ENCODE measurements at regions not wholly inside any gene's neighbourhood (a gene's known extent, or its start where the extent isn't known, plus 50 kb on each side); places are given as distances from the start of the nearest gene placed in this dataset.

DNA sequence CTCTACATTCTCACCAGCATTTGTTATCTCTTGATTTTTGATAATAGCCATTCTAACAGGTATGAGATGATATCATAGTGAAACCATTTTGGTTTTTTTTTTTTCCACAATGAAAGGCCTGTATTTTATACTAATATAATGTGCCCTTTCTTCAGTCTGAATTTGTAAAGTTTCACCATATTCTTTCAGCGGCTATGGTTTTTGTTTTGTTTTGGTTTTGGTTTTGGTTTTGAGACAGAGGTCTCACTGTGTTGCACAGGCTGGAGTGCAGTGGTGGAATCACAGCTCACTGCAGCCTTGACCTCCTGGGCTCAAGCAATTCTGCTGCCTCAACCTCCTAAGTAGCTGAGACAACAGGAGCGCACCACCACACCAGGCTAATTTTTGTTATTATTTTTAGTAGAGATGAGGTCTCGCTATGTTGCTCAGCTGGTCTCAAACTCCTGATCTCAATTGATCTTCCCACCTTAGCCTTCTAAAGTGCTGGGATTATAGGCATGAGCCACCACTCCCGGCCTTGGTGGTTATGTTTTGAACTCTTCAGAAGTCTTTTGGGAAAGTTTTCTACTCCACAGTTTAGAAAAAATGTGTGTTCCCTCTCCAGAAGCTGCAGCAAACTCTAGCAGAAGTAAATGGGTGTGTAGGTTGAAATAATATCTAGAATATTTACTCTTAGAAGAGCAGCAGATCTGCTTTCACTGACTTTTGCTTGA lies 110.2 kb upstream of the UMPS start:
- Histone ChIP-seq H3K4me1 (peaks cover 0 to 33% of the 10 kb centered on the region in 2 donors), H3K9me3 (no peaks in the 10 kb centered on the region), H3K4me3 (no peak overlapping the region), H3K27ac (peak overlapping the region; percentile 38 to 50), H3K36me3 (no peaks in the 10 kb centered on the region), H3K27me3 (no peaks in the 10 kb centered on the region)
- DNase-seq (ENCODE audit: low spot score), result no peak
- TF ChIP-seq CTCF (IDR thresholded peaks at IDR 0.05), result no peak

DNA sequence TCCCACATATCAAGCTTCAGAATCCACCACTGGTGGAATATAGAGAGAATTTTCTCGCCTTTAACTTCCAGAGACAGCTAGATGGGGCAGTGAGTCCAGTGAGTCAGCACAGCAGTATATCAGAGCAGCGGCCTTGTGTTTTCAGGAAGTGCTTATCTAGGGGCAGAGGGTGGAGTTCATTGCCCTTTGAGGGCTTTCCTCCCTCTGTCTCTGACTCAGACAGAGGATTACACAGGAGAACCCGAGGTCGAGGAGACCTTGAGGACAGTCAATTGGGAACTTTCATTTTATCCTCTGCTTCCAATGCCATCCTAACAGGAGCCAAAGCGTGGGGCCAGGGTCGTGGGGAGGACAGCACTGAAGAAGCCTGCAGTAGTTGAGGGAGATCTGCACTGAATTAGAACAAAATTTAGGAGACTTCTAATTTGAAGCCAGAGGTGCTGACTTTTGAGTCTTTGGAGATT lies 109.6 kb upstream of the UMPS start:
- peak overlapping the region; percentile 38 to 50 for H3K27ac ChIP-seq
- no peak for DNase-seq (ENCODE audit: low spot score)
- TF ChIP-seq CTCF (IDR thresholded peaks at IDR 0.05), result peak in 1 of 2 donors; percentile 41
- H3K36me3 ChIP-seq, result no peaks in the 10 kb centered on the region
- H3K4me3 ChIP-seq, result no peak overlapping the region
- no peaks in the 10 kb centered on the region for H3K27me3 ChIP-seq
- peaks cover 0 to 31% of the 10 kb centered on the region in 2 donors for H3K4me1 ChIP-seq
- H3K9me3 ChIP-seq, result no peaks in the 10 kb centered on the region

DNA sequence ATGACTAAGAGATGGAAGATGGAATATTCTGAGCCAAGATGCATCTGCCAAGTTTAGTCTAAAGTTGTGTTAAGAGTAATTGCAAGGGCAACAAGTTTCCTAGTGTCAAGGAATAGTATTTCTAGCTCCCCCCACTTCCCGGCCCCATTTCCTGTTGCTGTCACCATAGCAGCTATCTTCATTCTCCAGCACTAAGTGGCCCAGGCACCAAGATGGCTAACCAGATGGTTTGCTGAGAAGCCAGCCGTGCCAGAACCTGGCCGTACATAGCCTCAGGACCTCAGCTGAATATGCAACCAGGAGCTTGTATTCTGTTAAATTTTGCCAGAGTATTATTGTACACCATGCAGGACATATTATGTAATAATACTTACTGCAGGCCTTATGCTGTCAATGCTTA lies 108.8 kb upstream of the UMPS start:
- no peaks in the 10 kb centered on the region for H3K36me3 ChIP-seq
- TF ChIP-seq CTCF (IDR thresholded peaks at IDR 0.05), result no peak
- H3K4me1 ChIP-seq, result peaks cover 0 to 22% of the 10 kb centered on the region in 2 donors
- no peaks in the 10 kb centered on the region for H3K27me3 ChIP-seq
- H3K27ac ChIP-seq, result peak overlapping the region in 1 of 2 donors; percentile 50
- DNase-seq (ENCODE audit: low spot score), result no peak
- no peak overlapping the region for H3K4me3 ChIP-seq
- H3K9me3 ChIP-seq, result no peaks in the 10 kb centered on the region

- H3K27ac ChIP-seq, result no peak overlapping the region
- no peaks in the 10 kb centered on the region for H3K36me3 ChIP-seq
- peaks cover 0 to 24% of the 10 kb centered on the region in 2 donors for H3K4me1 ChIP-seq
- no peak for TF ChIP-seq CTCF (IDR thresholded peaks at IDR 0.05)
- no peaks in the 10 kb centered on the region for H3K27me3 ChIP-seq
- H3K4me3 ChIP-seq, result no peak overlapping the region
- no peak for DNase-seq (ENCODE audit: low spot score)
- no peaks in the 10 kb centered on the region for H3K9me3 ChIP-seq
Observed at GRCh38 chr3:124625074-124625473, 105.2 kb upstream of the UMPS start.

DNA sequence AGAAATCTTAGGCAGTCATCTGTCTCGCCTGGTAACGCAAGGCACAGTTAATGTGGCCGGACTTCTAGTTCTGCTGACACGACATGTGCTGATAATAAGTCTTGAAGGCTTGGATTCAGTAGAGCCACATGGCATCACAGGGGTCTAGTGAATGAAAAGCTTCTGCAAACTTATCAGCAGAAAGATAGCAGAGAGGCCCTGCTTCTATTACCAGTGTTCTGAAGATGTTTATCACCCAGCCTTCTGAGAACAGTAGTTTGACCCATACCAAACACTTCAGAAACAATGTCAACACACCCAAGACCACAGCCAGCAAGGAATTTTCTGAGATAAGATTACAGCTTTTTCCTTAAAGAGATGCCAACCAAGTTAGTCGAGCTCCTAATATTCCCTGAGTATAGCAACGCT lies 102.7 kb upstream of the UMPS start:
- Histone ChIP-seq H3K4me1 (peaks cover 0 to 10% of the 10 kb centered on the region in 2 donors), H3K4me3 (no peak overlapping the region), H3K27me3 (no peaks in the 10 kb centered on the region), H3K27ac (no peak overlapping the region), H3K9me3 (no peaks in the 10 kb centered on the region), H3K36me3 (peaks cover 1% of the 10 kb centered on the region)
- no peak for DNase-seq (ENCODE audit: low spot score)
- no peak for TF ChIP-seq CTCF (IDR thresholded peaks at IDR 0.05)

DNA sequence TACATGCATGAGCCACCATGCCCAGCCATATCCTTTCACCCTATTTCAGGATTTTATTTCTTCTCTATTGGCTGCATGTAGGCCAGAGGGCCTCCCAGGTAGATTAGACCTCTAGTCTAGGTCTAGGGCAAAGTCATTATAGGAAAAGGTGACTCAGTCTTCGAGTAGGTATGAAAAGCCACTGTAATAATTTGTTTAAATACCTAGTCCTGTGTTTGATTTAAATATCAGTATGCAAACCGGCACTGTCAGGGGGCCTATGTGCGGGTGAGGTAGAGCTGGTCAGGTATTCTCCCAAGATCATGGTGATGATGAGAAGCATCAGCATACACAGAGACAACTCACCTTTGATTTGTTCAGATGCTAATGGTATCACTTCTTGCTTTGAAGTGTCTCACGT lies 101.4 kb upstream of the UMPS start:
- no peak overlapping the region for H3K4me3 ChIP-seq
- H3K4me1 ChIP-seq, result peaks cover 0 to 10% of the 10 kb centered on the region in 2 donors
- TF ChIP-seq CTCF (IDR thresholded peaks at IDR 0.05), result no peak
- H3K27me3 ChIP-seq, result no peaks in the 10 kb centered on the region
- H3K9me3 ChIP-seq, result no peaks in the 10 kb centered on the region
- peaks cover 6% of the 10 kb centered on the region for H3K36me3 ChIP-seq
- H3K27ac ChIP-seq, result no peak overlapping the region
- DNase-seq (ENCODE audit: low spot score), result no peak

All from right atrium auricular region (tissue), 2 donors.